ENCODE measurements at regions not wholly inside any gene's neighbourhood (a gene's known extent, or its start where the extent isn't known, plus 50 kb on each side); places are given as distances from the start of the nearest gene placed in this dataset.

DNA sequence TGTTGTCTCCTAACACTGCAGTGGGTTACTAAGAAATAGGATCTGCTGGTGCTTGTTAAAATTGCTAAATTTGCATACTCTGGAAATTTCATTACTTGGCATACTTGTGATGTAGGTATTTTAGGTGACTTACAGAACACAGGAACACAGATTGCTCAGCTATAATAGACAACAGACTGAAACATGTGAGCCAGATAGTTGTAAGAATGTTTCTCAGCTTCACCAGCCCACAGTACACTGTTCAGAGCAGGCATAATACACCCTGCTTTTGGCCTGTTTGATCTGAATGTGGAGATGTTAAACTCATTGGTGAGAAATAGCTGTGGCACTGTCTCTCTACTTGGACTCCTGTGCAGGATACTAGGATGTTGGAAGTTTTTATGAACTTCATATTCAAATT, 275.7 kb downstream of the CSNK1G3 start (continued):
- TF ChIP-seq, protein P1, sequence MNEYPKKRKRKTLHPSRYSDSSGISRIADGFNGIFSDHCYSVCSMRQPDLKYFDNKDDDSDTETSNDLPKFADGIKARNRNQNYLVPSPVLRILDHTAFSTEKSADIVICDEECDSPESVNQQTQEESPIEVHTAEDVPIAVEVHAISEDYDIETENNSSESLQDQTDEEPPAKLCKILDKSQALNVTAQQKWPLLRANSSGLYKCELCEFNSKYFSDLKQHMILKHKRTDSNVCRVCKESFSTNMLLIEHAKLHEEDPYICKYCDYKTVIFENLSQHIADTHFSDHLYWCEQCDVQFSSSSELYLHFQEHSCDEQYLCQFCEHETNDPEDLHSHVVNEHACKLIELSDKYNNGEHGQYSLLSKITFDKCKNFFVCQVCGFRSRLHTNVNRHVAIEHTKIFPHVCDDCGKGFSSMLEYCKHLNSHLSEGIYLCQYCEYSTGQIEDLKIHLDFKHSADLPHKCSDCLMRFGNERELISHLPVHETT (tag by site-specific recombination; IDR thresholded peaks at IDR 0.05) = no peak
- TF ChIP-seq, protein P2, sequence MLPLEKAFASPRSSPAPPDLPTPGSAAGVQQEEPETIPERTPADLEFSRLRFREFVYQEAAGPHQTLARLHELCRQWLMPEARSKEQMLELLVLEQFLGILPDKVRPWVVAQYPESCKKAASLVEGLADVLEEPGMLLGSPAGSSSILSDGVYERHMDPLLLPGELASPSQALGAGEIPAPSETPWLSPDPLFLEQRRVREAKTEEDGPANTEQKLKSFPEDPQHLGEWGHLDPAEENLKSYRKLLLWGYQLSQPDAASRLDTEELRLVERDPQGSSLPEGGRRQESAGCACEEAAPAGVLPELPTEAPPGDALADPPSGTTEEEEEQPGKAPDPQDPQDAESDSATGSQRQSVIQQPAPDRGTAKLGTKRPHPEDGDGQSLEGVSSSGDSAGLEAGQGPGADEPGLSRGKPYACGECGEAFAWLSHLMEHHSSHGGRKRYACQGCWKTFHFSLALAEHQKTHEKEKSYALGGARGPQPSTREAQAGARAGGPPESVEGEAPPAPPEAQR (tag by site-specific recombination; IDR thresholded peaks at IDR 0.05) = no peak
- TF ChIP-seq, protein P3, sequence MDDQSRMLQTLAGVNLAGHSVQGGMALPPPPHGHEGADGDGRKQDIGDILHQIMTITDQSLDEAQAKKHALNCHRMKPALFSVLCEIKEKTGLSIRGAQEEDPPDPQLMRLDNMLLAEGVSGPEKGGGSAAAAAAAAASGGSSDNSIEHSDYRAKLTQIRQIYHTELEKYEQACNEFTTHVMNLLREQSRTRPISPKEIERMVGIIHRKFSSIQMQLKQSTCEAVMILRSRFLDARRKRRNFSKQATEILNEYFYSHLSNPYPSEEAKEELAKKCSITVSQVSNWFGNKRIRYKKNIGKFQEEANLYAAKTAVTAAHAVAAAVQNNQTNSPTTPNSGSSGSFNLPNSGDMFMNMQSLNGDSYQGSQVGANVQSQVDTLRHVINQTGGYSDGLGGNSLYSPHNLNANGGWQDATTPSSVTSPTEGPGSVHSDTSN (CRISPR knock-in tag; IDR thresholded peaks at IDR 0.05) = no peak
- TF ChIP-seq ZNF843 (tag by site-specific recombination; IDR thresholded peaks at IDR 0.05) = no peak
- TF ChIP-seq ZNF707 (tag by site-specific recombination; IDR thresholded peaks at IDR 0.05) = no peak

DNA sequence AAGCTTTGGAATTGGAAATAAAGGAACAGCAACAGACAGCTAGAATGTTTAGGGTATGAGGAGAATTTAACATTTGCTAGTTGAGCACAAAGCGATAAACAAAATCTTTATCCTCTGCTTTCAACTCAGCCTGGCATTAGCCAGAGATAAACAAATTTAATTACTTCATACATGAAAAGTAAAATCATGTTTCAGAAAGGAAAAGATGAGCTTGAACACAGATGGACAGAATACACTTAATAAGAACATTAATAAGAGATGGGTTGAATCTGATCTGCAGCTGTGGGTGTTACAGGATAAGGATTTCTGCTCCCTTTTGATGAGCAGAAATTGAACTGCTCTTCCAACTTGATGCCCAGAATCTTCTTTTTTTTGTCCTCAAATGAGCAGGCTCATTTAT, 275.2 kb downstream of the CSNK1G3 start:
- CTCF ChIA-PET = interaction anchor here (0.6 kb wide), 1 partner anchor 317 kb away, joined by 3 read pairs; no protein-coding TSS in a partner anchor
- Histone ChIP-seq H3K4me1 (ENCODE audit: control insufficient read depth, insufficient read depth, low read length) (0 out of 2 replicates have a peak, but pooled peaks cover 8% of the 10 kb centered on the region), H3K9me3 (ENCODE audit: control insufficient read depth, insufficient read depth, low read depth, low read length) (no peaks in the 10 kb centered on the region; the same call in 1 of the 2 replicates), H3K4me3 (ENCODE audit: low read depth, low read length) (no peak overlapping the region), H3K27ac (ENCODE audit: extremely low read depth, low read depth, low read length) (no peak overlapping the region), H3K36me3 (ENCODE audit: control insufficient read depth in 2 of 2, insufficient read depth in 1 of 2, low read length in 2 of 2) (no peaks in the 10 kb centered on the region)
- TF ChIP-seq HOXC10 (CRISPR knock-in tag; IDR thresholded peaks at IDR 0.05) = no peak
- TF ChIP-seq ZBTB48 (tag by site-specific recombination; IDR thresholded peaks at IDR 0.05) = no peak
- no peak for TF ChIP-seq OVOL3 (tag by site-specific recombination; IDR thresholded peaks at IDR 0.05)
- TF ChIP-seq ZNF175 (tag by site-specific recombination; IDR thresholded peaks at IDR 0.05) = no peak
- no peak for TF ChIP-seq GLI2 (tag by site-specific recombination; IDR thresholded peaks at IDR 0.05; ENCODE audit: borderline replicate concordance, low read depth)
- no peak for TF ChIP-seq ZNF830 (tag by site-specific recombination; IDR thresholded peaks at IDR 0.05; ENCODE audit: low read depth)
- TF ChIP-seq ZNF302 (tag by site-specific recombination; IDR thresholded peaks at IDR 0.05; ENCODE audit: low read depth) = no peak
- TF ChIP-seq ZNF391 (tag by site-specific recombination; IDR thresholded peaks at IDR 0.05; ENCODE audit: borderline replicate concordance, low read depth) = no peak
- TF ChIP-seq ZNF311 (tag by site-specific recombination; IDR thresholded peaks at IDR 0.05; ENCODE audit: borderline replicate concordance) = no peak
- TF ChIP-seq, protein P4, sequence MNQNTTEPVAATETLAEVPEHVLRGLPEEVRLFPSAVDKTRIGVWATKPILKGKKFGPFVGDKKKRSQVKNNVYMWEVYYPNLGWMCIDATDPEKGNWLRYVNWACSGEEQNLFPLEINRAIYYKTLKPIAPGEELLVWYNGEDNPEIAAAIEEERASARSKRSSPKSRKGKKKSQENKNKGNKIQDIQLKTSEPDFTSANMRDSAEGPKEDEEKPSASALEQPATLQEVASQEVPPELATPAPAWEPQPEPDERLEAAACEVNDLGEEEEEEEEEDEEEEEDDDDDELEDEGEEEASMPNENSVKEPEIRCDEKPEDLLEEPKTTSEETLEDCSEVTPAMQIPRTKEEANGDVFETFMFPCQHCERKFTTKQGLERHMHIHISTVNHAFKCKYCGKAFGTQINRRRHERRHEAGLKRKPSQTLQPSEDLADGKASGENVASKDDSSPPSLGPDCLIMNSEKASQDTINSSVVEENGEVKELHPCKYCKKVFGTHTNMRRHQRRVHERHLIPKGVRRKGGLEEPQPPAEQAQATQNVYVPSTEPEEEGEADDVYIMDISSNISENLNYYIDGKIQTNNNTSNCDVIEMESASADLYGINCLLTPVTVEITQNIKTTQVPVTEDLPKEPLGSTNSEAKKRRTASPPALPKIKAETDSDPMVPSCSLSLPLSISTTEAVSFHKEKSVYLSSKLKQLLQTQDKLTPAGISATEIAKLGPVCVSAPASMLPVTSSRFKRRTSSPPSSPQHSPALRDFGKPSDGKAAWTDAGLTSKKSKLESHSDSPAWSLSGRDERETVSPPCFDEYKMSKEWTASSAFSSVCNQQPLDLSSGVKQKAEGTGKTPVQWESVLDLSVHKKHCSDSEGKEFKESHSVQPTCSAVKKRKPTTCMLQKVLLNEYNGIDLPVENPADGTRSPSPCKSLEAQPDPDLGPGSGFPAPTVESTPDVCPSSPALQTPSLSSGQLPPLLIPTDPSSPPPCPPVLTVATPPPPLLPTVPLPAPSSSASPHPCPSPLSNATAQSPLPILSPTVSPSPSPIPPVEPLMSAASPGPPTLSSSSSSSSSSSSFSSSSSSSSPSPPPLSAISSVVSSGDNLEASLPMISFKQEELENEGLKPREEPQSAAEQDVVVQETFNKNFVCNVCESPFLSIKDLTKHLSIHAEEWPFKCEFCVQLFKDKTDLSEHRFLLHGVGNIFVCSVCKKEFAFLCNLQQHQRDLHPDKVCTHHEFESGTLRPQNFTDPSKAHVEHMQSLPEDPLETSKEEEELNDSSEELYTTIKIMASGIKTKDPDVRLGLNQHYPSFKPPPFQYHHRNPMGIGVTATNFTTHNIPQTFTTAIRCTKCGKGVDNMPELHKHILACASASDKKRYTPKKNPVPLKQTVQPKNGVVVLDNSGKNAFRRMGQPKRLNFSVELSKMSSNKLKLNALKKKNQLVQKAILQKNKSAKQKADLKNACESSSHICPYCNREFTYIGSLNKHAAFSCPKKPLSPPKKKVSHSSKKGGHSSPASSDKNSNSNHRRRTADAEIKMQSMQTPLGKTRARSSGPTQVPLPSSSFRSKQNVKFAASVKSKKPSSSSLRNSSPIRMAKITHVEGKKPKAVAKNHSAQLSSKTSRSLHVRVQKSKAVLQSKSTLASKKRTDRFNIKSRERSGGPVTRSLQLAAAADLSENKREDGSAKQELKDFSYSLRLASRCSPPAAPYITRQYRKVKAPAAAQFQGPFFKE (tag by site-specific recombination; IDR thresholded peaks at IDR 0.05; ENCODE audit: borderline replicate concordance) = no peak
- TF ChIP-seq, protein P3 (CRISPR knock-in tag; IDR thresholded peaks at IDR 0.05) = no peak
- TF ChIP-seq GLIS2 (tag by site-specific recombination; IDR thresholded peaks at IDR 0.05) = no peak
- TF ChIP-seq ZNF658 (tag by site-specific recombination; IDR thresholded peaks at IDR 0.05) = no peak
- no peak for TF ChIP-seq MEIS1 (CRISPR knock-in tag; IDR thresholded peaks at IDR 0.05; ENCODE audit: borderline replicate concordance)
- no peak for TF ChIP-seq SCRT2 (tag by site-specific recombination; IDR thresholded peaks at IDR 0.05)
- TF ChIP-seq ZNF341 (tag by site-specific recombination; IDR thresholded peaks at IDR 0.05; ENCODE audit: low read depth) = no peak
- no peak for TF ChIP-seq ZFP69B (tag by site-specific recombination; IDR thresholded peaks at IDR 0.05)
- TF ChIP-seq ZFHX2 (tag by site-specific recombination; conservative IDR thresholded peaks at IDR 0.05) = no peak
- TF ChIP-seq ZNF626 (tag by site-specific recombination; IDR thresholded peaks at IDR 0.05) = no peak
- POLR2A ChIA-PET = no interaction called here

Data from HEK293 (cell line).